ENCODE measurements at regions not wholly inside any gene's neighbourhood (a gene's known extent, or its start where the extent isn't known, plus 50 kb on each side); places are given as distances from the start of the nearest gene placed in this dataset.

DNA sequence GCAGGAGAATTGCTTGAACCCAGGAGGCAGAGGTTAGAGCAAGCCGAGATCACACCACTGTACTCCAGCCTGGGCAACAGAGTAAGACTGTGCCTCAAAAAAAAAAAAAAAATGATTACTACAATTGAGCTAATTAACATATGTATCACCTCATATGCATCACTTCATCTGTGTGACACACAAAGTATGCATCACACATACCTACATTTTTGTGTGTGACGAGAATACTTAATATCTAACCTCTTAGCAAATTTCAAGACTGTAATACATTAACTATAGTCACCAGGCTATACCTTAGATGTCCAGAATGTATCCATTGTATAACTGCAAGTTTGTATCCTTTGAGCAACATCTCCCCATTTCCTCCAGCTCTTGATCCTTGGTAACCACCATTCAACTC, 214.2 kb upstream of the MON1B start:
- no peak for TF ChIP-seq RARB (CRISPR knock-in tag; IDR thresholded peaks at IDR 0.05)
- TF ChIP-seq ARNTL (CRISPR knock-in tag; IDR thresholded peaks at IDR 0.05; ENCODE audit: borderline replicate concordance, low read depth) = no peak
- TF ChIP-seq, protein P1, sequence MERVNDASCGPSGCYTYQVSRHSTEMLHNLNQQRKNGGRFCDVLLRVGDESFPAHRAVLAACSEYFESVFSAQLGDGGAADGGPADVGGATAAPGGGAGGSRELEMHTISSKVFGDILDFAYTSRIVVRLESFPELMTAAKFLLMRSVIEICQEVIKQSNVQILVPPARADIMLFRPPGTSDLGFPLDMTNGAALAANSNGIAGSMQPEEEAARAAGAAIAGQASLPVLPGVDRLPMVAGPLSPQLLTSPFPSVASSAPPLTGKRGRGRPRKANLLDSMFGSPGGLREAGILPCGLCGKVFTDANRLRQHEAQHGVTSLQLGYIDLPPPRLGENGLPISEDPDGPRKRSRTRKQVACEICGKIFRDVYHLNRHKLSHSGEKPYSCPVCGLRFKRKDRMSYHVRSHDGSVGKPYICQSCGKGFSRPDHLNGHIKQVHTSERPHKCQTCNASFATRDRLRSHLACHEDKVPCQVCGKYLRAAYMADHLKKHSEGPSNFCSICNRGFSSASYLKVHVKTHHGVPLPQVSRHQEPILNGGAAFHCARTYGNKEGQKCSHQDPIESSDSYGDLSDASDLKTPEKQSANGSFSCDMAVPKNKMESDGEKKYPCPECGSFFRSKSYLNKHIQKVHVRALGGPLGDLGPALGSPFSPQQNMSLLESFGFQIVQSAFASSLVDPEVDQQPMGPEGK (CRISPR knock-in tag; IDR thresholded peaks at IDR 0.05; ENCODE audit: borderline replicate concordance) = no peak
- TF ChIP-seq PPARA (CRISPR knock-in tag; IDR thresholded peaks at IDR 0.05; ENCODE audit: borderline replicate concordance) = no peak
- no peak for TF ChIP-seq ZFP3 (CRISPR knock-in tag; IDR thresholded peaks at IDR 0.05)
- TF ChIP-seq CSDC2 (CRISPR knock-in tag; IDR thresholded peaks at IDR 0.05) = no peak
- TF ChIP-seq, protein P2, sequence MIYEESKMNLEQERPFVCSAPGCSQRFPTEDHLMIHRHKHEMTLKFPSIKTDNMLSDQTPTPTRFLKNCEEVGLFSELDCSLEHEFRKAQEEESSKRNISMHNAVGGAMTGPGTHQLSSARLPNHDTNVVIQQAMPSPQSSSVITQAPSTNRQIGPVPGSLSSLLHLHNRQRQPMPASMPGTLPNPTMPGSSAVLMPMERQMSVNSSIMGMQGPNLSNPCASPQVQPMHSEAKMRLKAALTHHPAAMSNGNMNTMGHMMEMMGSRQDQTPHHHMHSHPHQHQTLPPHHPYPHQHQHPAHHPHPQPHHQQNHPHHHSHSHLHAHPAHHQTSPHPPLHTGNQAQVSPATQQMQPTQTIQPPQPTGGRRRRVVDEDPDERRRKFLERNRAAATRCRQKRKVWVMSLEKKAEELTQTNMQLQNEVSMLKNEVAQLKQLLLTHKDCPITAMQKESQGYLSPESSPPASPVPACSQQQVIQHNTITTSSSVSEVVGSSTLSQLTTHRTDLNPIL (CRISPR knock-in tag; IDR thresholded peaks at IDR 0.05; ENCODE audit: low read depth) = no peak
- TF ChIP-seq ZC3H10 (CRISPR knock-in tag; IDR thresholded peaks at IDR 0.05) = no peak
- TF ChIP-seq, protein P3, sequence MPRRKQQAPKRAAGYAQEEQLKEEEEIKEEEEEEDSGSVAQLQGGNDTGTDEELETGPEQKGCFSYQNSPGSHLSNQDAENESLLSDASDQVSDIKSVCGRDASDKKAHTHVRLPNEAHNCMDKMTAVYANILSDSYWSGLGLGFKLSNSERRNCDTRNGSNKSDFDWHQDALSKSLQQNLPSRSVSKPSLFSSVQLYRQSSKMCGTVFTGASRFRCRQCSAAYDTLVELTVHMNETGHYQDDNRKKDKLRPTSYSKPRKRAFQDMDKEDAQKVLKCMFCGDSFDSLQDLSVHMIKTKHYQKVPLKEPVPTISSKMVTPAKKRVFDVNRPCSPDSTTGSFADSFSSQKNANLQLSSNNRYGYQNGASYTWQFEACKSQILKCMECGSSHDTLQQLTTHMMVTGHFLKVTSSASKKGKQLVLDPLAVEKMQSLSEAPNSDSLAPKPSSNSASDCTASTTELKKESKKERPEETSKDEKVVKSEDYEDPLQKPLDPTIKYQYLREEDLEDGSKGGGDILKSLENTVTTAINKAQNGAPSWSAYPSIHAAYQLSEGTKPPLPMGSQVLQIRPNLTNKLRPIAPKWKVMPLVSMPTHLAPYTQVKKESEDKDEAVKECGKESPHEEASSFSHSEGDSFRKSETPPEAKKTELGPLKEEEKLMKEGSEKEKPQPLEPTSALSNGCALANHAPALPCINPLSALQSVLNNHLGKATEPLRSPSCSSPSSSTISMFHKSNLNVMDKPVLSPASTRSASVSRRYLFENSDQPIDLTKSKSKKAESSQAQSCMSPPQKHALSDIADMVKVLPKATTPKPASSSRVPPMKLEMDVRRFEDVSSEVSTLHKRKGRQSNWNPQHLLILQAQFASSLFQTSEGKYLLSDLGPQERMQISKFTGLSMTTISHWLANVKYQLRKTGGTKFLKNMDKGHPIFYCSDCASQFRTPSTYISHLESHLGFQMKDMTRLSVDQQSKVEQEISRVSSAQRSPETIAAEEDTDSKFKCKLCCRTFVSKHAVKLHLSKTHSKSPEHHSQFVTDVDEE (CRISPR knock-in tag; IDR thresholded peaks at IDR 0.05) = no peak
- no peak for TF ChIP-seq ZFP30 (CRISPR knock-in tag; IDR thresholded peaks at IDR 0.05)
- TF ChIP-seq ISL1 (CRISPR knock-in tag; IDR thresholded peaks at IDR 0.05) = no peak
- no peak for TF ChIP-seq OSR1 (CRISPR knock-in tag; IDR thresholded peaks at IDR 0.05)
- no peak for TF ChIP-seq GLIS3 (CRISPR knock-in tag; IDR thresholded peaks at IDR 0.05)

Data from SK-N-SH treated with all-trans-retinoic acid at 6 μM for 48 hours (cell line).